ENCODE measurements at regions not wholly inside any gene's neighbourhood (a gene's known extent, or its start where the extent isn't known, plus 50 kb on each side); places are given as distances from the start of the nearest gene placed in this dataset.
"Not testable (repeated sequence)": the region's sequence is repeated elsewhere in the genome, so short reads cannot be mapped to it uniquely, and the experiment has no call there.

DNA sequence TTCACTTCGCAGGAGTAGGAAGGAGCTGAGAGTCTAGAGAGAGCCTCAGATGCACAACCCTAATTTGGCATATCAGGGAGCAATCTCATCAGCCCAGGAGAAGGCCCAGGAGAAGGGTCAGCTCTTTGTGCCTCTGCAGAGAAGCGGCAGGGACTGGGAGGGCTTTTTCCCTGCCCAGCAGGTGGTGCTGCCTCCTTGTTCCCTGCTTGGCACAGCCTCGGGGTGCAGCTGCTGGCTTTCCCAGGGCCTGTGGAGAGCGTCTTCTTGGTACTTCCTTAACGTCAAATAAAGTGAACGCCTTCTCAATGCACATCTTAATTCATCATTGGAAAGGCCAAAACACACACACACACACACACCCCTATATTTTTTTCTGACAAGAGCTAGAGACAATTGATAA is 519.3 kb downstream of the GOLGA6L6 start:
- H3K36me3 Mint-ChIP-seq (ENCODE audit: low read depth); H3K4me3 Mint-ChIP-seq; H3K27me3 Mint-ChIP-seq; H3K4me1 Mint-ChIP-seq; H3K27ac Mint-ChIP-seq; ATAC-seq (replicated peaks); H3K9me3 Mint-ChIP-seq: not testable (repeated sequence)

DNA sequence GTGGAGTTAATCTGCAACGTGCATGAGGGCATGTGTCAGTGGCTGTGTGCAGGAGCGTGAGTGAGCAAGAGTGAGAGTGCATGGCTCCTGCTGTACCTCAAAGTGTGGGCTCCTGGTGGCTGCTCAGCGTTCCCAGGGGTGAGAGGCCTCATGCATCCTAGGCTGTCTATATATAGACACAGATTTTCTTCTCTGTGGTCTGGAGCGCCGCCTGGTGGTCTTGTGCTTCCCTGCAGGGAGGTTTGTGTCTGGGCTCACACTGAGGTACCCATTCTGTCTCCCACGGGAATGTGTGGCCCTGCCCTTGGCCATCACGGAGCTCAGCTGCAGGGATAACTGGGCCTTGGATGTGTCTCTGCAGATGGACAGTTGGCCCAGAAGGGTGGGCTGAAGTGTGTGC is 520.2 kb downstream of the GOLGA6L6 start:
- H3K27me3 Mint-ChIP-seq; H3K4me3 Mint-ChIP-seq; ATAC-seq (replicated peaks); H3K27ac Mint-ChIP-seq; H3K9me3 Mint-ChIP-seq; H3K4me1 Mint-ChIP-seq; H3K36me3 Mint-ChIP-seq (ENCODE audit: low read depth): not testable (repeated sequence)

DNA sequence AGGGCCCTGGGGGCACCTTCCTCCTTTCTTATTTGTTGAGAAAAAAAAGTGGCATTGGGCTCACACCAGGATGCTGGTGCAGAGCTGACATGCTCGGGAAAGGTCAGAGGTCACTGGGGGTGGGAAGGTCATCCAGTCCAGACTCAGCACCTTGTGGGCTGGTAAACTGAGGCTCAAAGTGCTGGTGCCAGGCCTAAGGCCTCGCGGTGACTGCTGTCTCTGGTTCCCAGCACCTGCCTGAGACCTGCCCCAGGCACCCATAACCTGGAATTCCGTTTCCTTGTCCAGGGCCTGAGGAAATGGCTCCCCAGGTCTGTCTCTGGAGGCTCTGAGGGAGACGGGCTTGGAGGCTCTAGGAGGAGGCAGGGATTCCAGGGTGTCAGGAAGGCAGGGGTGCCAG is 521.0 kb downstream of the GOLGA6L6 start:
- ATAC-seq (replicated peaks); H3K9me3 Mint-ChIP-seq; H3K27me3 Mint-ChIP-seq; H3K4me1 Mint-ChIP-seq; H3K4me3 Mint-ChIP-seq; H3K27ac Mint-ChIP-seq; H3K36me3 Mint-ChIP-seq (ENCODE audit: low read depth): not testable (repeated sequence)

DNA sequence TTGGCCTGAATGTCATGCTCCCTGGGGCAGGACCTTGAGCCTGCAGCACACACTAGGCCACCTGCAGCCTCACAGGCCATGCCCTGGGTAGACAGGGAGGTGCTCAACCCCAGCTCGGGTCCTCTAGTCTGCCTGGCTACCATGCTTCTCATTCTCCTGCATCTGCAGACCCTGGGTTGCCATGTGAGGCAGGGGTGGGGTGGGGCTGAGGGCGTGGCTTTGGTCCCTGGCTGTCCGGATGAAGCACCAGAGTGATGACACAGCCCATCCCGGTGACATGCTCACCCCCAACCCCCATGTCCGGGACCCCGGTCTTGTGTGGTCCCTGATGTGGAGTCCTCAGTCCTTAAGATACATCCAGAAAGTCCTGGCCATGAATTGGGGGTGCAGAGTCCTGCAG is 521.8 kb downstream of the GOLGA6L6 start:
- H3K9me3 Mint-ChIP-seq; H3K27me3 Mint-ChIP-seq; H3K4me1 Mint-ChIP-seq; H3K4me3 Mint-ChIP-seq; H3K27ac Mint-ChIP-seq; ATAC-seq (replicated peaks); H3K36me3 Mint-ChIP-seq (ENCODE audit: low read depth): not testable (repeated sequence)

DNA sequence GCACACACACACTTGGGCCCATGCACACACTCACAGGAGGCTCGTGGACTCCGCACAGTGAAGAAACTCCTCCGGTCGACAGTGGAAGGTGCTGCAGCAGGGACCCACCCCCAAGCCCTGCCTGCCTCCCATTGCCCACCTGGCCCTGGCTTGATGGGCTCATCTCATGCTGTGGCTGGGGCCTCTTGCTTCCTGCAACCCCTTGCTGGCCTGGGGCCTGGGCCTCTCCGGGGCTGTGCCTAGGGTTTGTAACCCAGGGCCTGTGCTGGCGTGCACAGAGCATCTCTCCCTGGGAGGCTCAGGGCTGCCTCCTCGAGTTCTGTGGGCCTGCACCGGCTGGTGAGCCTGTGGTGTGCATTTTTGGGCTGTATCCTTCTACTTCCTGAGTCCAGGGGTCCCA is 524.0 kb downstream of the GOLGA6L6 start:
- not testable (repeated sequence) for H3K36me3 Mint-ChIP-seq (ENCODE audit: low read depth); H3K27me3 Mint-ChIP-seq; H3K4me3 Mint-ChIP-seq; H3K27ac Mint-ChIP-seq; ATAC-seq (replicated peaks); H3K4me1 Mint-ChIP-seq; H3K9me3 Mint-ChIP-seq

DNA sequence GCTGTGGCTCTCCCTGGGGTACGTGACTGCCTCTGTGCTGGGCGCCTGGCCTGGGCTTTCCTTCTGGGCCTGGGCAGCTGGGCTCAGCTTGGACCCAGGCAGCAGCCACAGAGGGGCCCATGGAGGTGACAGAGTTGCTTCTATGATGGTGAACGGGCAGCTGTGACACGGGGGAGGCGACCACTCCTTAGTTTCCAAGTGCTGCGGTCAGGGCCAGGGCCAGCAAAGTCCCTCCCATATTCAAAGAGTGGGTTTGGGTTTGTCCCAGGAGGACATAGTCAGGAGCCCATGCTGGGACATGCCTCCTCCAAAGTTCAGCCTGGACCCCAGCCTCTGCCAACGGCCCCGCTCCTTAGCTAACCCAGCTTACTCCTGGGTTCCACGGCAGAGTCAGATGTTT is 524.7 kb downstream of the GOLGA6L6 start:
- H3K4me1 Mint-ChIP-seq; H3K4me3 Mint-ChIP-seq; H3K27me3 Mint-ChIP-seq; ATAC-seq (replicated peaks); H3K9me3 Mint-ChIP-seq; H3K27ac Mint-ChIP-seq; H3K36me3 Mint-ChIP-seq (ENCODE audit: low read depth): not testable (repeated sequence)

DNA sequence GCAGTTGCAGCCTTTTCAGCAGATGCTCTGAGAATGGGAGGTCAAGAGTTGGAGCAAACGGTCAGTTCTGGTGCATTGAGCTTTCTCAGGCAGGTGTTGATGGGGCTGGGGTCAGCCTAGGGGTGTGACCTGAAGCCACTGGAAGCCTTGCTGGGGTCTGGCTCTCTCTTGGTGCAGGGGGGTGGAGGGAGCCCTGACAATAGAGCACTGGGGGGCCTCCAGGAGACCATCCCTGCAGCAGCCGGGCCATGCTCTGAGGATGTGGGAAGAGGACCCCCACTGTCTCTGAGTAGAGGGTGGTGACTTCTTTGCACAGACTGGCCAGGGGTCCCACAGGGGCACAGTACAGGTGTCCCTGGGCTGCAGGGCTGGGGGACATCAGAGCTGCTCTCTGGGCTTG is 528.8 kb downstream of the GOLGA6L6 start:
- not testable (repeated sequence) for H3K4me3 Mint-ChIP-seq; H3K4me1 Mint-ChIP-seq; ATAC-seq (replicated peaks); H3K27ac Mint-ChIP-seq; H3K9me3 Mint-ChIP-seq; H3K27me3 Mint-ChIP-seq; H3K36me3 Mint-ChIP-seq (ENCODE audit: low read depth)

DNA sequence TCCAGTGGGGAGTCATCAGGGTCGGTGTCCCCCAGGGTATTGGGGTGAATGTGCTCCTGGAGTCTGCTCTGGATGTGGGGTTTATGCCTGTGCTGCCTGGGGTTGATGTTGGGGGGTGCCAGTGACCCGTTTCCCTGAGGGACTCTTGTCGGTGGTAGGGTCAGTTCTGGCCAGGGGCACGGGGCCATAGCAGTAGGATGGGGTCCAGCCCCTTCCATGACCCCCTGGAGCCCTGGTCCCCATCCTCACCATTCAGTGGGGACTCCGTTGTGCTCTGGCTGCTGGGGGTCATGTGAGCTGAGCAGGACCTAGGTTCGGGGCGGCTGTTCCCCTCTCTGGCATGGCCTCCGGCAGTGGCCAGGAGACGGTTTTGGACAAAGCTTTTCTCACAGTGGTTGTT is 530.8 kb downstream of the GOLGA6L6 start:
- not testable (repeated sequence) for H3K4me3 Mint-ChIP-seq; H3K27me3 Mint-ChIP-seq; H3K27ac Mint-ChIP-seq; H3K4me1 Mint-ChIP-seq; ATAC-seq (replicated peaks); H3K9me3 Mint-ChIP-seq; H3K36me3 Mint-ChIP-seq (ENCODE audit: low read depth)

DNA sequence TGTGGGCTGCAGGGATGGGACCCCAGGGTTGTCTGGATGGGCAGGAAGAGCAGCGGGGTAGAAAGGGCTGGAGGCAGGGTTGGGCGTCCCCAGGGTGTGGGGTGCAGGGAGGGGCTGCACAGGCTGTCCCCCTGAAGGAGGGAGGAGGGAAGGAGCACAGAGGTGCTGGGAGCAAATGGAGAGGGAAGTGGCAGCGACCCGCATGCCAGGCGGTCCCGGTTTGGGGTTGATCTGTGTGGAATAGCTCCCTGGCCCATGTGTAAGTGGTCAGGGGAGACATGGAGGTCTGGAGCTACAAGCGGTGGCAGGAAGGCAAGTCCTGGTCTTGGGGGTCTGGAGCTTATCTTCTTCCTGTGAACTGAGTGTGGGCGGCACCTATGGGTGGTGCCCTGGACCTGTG is 532.0 kb downstream of the GOLGA6L6 start:
- H3K4me3 Mint-ChIP-seq; H3K27ac Mint-ChIP-seq; H3K9me3 Mint-ChIP-seq; ATAC-seq (replicated peaks); H3K36me3 Mint-ChIP-seq (ENCODE audit: low read depth); H3K4me1 Mint-ChIP-seq; H3K27me3 Mint-ChIP-seq: not testable (repeated sequence)

DNA sequence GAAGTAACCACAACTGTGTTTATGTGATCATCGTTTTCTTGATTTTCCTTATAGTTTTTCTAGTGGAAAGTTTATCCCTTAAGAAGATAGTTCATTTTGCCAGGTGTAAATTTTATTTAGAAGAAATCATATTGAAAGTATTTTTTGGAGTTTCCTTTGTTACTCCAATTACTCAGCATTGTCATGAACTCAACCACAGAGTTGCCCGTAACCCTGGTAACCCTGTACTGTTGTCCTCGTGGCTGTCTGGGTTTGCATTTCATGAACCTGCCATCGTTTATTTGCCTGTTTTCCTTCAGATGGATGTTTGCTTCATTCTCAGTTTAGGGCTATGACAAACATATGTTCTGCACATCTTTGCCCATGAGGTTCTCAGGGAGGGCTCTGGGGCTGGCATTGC is 534.3 kb downstream of the GOLGA6L6 start:
- ATAC-seq (replicated peaks); H3K27ac Mint-ChIP-seq; H3K27me3 Mint-ChIP-seq: not testable (repeated sequence)

DNA sequence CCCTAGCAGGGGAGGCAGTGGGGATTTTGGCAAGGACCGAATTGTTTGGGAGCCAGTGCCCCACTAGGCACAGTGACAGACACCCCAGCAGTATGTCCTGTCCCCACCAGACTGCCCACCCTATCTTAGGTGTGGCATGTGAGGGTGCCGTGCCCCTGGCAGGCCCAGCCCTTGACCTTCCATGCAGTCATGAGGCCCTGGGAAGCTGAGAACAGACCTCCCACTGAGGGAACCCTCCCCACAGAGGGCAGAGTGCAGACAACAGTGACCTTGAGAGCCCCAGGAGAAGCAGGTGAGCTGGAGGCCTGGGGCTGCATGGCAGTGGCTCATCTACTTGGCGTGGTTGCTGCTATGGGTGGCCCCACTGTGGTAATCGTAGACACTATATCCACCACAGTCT is 538.1 kb downstream of the GOLGA6L6 start:
- not testable (repeated sequence) for H3K4me1 Mint-ChIP-seq; H3K27ac Mint-ChIP-seq; H3K27me3 Mint-ChIP-seq; ATAC-seq (replicated peaks); H3K9me3 Mint-ChIP-seq; H3K36me3 Mint-ChIP-seq (ENCODE audit: low read depth); H3K4me3 Mint-ChIP-seq

More for the DNA sequence above, 534.3 kb downstream of the GOLGA6L6 start:
- H3K9me3 Mint-ChIP-seq; H3K4me1 Mint-ChIP-seq; H3K36me3 Mint-ChIP-seq (ENCODE audit: low read depth); H3K4me3 Mint-ChIP-seq: not testable (repeated sequence)

DNA sequence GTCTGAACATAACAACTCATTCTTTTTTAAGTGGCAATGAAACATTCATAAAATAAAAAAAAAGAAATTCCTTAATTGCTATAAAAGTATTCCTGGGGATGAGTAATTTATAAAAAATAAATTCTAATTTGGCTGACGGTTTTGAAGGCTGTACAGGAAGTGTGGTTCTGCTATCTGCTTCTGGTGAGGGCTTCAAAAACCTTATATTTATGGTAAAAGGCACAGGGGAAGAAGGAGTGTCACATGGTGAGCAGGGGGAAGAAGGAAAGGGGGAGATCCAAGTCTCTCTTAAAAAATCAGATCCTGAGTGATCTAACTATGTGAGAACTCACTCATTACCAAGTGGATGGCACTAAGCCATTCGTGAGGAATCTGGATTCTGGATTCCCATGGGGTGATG is 539.0 kb downstream of the GOLGA6L6 start:
- not testable (repeated sequence) for H3K9me3 Mint-ChIP-seq; H3K4me1 Mint-ChIP-seq; H3K27me3 Mint-ChIP-seq; ATAC-seq (replicated peaks); H3K36me3 Mint-ChIP-seq (ENCODE audit: low read depth); H3K27ac Mint-ChIP-seq; H3K4me3 Mint-ChIP-seq

DNA sequence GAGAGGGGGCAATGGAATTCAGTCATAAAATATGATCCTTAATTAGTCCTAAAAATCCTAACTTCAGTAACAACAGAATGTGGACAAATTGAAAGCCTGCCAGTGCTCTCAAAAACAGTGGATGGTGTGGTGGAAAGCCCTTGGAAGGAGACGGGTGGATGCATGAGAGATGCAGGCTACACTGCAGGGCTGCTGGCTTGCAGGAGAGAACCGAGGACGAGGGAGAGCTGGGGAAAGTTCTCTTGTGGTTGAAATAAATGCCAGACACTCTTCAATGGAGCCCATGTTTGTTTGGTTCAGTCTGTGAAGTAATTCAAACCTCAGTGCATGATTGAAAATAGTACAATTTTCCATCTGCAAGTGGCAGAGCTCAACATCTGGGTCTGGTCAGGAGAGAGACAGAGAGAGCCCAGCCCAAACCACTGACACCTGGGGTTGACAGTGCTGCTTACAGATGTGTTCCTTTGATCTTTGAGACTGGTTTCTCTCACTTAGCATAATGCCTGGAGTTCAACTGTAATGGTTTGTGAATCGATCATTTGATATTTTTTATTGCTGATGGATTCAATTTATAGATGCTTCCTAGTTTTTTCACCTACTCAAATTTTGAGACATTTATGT is 544.9 kb downstream of the GOLGA6L6 start:
- H3K4me1 Mint-ChIP-seq; H3K9me3 Mint-ChIP-seq; H3K27ac Mint-ChIP-seq; ATAC-seq (replicated peaks); H3K4me3 Mint-ChIP-seq; H3K27me3 Mint-ChIP-seq; H3K36me3 Mint-ChIP-seq (ENCODE audit: low read depth): not testable (repeated sequence)

DNA sequence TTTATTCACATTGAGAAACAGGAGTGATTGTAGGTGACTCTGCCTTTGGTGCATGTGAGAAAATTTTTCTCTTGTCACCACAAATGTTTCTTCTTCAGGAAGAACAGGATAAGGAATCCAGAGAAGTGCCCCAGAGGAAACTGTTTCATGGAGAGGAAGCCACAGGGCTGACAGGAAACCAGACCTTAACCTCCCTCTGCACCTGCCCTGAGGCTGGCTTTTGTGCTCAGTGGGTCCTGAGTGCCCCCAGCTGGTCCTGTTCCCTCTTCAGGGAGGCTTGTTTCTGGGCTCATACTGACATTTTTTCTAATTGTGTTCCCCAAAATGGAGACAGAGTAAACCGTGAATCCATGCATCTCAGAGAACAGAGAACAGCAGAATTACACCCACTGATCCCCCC is 546.3 kb downstream of the GOLGA6L6 start:
- not testable (repeated sequence) for H3K4me1 Mint-ChIP-seq; ATAC-seq (replicated peaks); H3K27ac Mint-ChIP-seq; H3K27me3 Mint-ChIP-seq; H3K36me3 Mint-ChIP-seq (ENCODE audit: low read depth); H3K4me3 Mint-ChIP-seq
- peaks cover 12% of the 10 kb centered on the region for H3K9me3 Mint-ChIP-seq

DNA sequence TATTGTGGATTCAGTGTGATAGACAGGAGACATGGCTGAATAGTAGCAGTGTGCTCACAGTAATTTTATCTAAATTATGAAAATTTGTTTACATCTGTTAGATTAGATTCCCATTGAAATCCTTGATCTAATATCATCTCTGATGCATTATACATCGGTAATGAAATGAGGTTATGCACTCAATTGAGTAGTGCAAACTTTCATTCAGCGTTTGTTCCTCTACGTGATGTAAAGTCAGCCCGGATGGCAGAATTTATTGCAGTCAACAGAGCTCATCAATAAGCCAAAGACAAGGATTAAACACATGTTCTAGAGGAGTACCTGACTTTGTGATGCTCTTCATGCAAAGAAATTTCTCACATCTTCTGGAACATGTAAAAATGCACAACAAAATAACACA is 549.2 kb downstream of the GOLGA6L6 start:
- no peak overlapping the region for H3K27ac Mint-ChIP-seq
- peaks cover 23% of the 10 kb centered on the region for H3K9me3 Mint-ChIP-seq
- no peak overlapping the region for H3K4me3 Mint-ChIP-seq
- no peaks in the 10 kb centered on the region for H3K4me1 Mint-ChIP-seq
- peak; percentile 71 for ATAC-seq (replicated peaks)
- no peaks in the 10 kb centered on the region for H3K36me3 Mint-ChIP-seq (ENCODE audit: low read depth)
- H3K27me3 Mint-ChIP-seq, result no peaks in the 10 kb centered on the region

DNA sequence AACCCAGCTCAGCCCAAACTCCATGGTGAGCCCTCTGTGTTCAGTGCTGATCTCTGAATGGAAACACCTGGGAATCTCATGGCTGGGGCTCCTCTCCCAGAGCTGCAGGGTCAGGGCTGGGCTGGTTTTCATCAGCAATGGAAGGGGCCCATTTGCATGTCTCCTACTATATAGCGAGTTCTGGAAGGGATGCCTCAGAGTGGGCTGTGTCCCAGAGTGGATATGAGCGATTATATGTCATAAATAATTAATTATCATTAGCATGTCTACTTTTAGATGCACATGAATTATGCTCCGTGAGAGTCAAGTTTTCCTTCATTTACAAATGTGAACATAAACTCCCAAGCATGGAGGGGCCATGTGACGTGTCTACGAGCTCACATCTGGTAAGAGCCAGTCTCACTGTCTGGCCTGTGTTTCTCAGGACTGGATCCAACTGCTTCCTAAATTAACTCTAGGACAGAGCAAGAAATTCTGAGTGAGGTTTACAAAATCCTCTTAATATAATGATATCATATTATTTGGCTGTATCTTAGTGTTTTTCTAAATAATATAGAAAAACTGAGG is 553.4 kb downstream of the GOLGA6L6 start:
- Mint-ChIP-seq H3K36me3 (ENCODE audit: low read depth) (no peaks in the 10 kb centered on the region), H3K27me3 (no peaks in the 10 kb centered on the region), H3K4me1 (no peaks in the 10 kb centered on the region), H3K27ac (no peak overlapping the region), H3K4me3 (no peak overlapping the region), H3K9me3 (peaks cover 27% of the 10 kb centered on the region)
- no peak for ATAC-seq (replicated peaks)
